Kidney (tissue), 13 donors: ENCODE measurements at regions not wholly inside any gene's neighbourhood (a gene's known extent, or its start where the extent isn't known, plus 50 kb on each side); places are given as distances from the start of the nearest gene placed in this dataset.
A peak's percentile ranks its signal among the peaks of the same experiment; 100 is the strongest.

ENCODE experiments used
- DNase-seq, 5 donors: peaks; one replicate each; pipeline ENCODE4 v3.0.0-alpha.2; 2013 to 2020
- FAIRE-seq: peaks from 2 replicates; lab custom pipeline; 2012; peaks lifted over from hg19 to GRCh38; lab: Jason Lieb, UNC
- H3K27ac ChIP-seq, 2 donors: one replicate each; pipeline ENCODE4 v1.7.0; 2013; ENCODE audit warnings: low read depth in 2 of 2, low read length in 2 of 2, inconsistent platforms in 1 of 2
- H3K27me3 ChIP-seq: one replicate; pipeline ENCODE4 v1.7.1; 2013; ENCODE audit warnings: low read length, inconsistent platforms; ENCODE audit not compliant: control insufficient read depth, insufficient read depth
- H3K36me3 ChIP-seq, 3 donors: one replicate each; pipeline versions ENCODE4 v1.7.0 to v1.7.1; 2013; ENCODE audit warnings: low read length in 3 of 3, control low read depth in 1 of 3, inconsistent platforms in 1 of 3; ENCODE audit not compliant: insufficient read depth in 3 of 3, control insufficient read depth in 2 of 3
- H3K4me1 ChIP-seq, 3 donors: one replicate each; pipeline versions ENCODE4 v1.7.0 to v1.7.1; 2013; ENCODE audit warnings: low read length in 3 of 3, inconsistent platforms in 1 of 3, low read depth in 1 of 3; ENCODE audit not compliant: control insufficient read depth in 2 of 3, insufficient read depth in 2 of 3
- H3K4me3 ChIP-seq, 3 donors: one replicate each; pipeline versions ENCODE4 v1.7.0 to v1.8.1; 2013; ENCODE audit warnings: low read length in 3 of 3, control low read depth in 1 of 3, inconsistent platforms in 1 of 3
- H3K9ac ChIP-seq, 3 donors: one replicate each; pipeline versions ENCODE4 v1.7.0 to v1.7.1; 2013; ENCODE audit warnings: low read length in 3 of 3, control low read depth in 1 of 3, inconsistent platforms in 1 of 3
- H3K9me3 ChIP-seq, 3 donors: one replicate each; pipeline versions ENCODE4 v1.7.0 to v1.7.1; 2013; ENCODE audit warnings: low read length in 3 of 3, control low read depth in 1 of 3, inconsistent platforms in 1 of 3; ENCODE audit not compliant: control insufficient read depth in 2 of 3, insufficient read depth in 1 of 3
- CTCF ChIP-seq: IDR thresholded peaks from 3 replicates; pipeline ENCODE4 v1.5.1; 2012; ENCODE audit warnings: mild to moderate bottlenecking, moderate library complexity, borderline replicate concordance; ENCODE audit not compliant: insufficient read depth; ENCODE audit errors: extremely low read depth
- intact Hi-C: fragments of 100-400 bp; cut with DNase I; formaldehyde crosslinking; loops from one replicate; pipeline ENCODE4 v1.11.1; 2022
- donor health status: control.
- donor health status: control.
- donor health status: control.
- donor health status: control.
- donor health status: control.
- donor health status: DM: yes; HTN: yes; CAD: no.
- donor health status: Normal renal cell carcinoma (clear cell type).

GRCh38 chr12:114954511-114955055, 270.6 kb upstream of the TBX3 start:
- no peaks in the 10 kb centered on the region for H3K4me1 ChIP-seq
- DNase-seq (no peak), FAIRE-seq (no peak)
- H3K27me3 ChIP-seq = no peaks in the 10 kb centered on the region
- H3K9me3 ChIP-seq = no peaks in the 10 kb centered on the region
- no peak overlapping the region for H3K4me3 ChIP-seq
- no peak overlapping the region for H3K27ac ChIP-seq
- H3K36me3 ChIP-seq = no peaks in the 10 kb centered on the region
- intact Hi-C loops = no loop called here
- no peak for TF ChIP-seq CTCF
- no peak overlapping the region for H3K9ac ChIP-seq

GRCh38 chr12:114952573-114953271, 268.7 kb upstream of the TBX3 start:
- no peak overlapping the region for H3K4me3 ChIP-seq
- intact Hi-C loops = no loop called here
- H3K27me3 ChIP-seq = no peaks in the 10 kb centered on the region
- DNase-seq = peak; percentile 54 to 89 (median 68)
- H3K27ac ChIP-seq = no peak overlapping the region
- TF ChIP-seq CTCF = no peak
- H3K9ac ChIP-seq = no peak overlapping the region
- H3K4me1 ChIP-seq = no peaks in the 10 kb centered on the region
- FAIRE-seq = no peak
- H3K36me3 ChIP-seq = no peaks in the 10 kb centered on the region
- H3K9me3 ChIP-seq = no peaks in the 10 kb centered on the region

- H3K27me3 ChIP-seq = no peaks in the 10 kb centered on the region
- no peaks in the 10 kb centered on the region for H3K4me1 ChIP-seq
- H3K36me3 ChIP-seq = no peaks in the 10 kb centered on the region
- intact Hi-C loops = no loop called here
- peak in 3 of 5 donors; percentile 18 to 43 (median 31) for DNase-seq
- H3K27ac ChIP-seq = no peak overlapping the region
- no peak for FAIRE-seq
- no peak overlapping the region for H3K9ac ChIP-seq
- H3K4me3 ChIP-seq = no peak overlapping the region
- H3K9me3 ChIP-seq = no peaks in the 10 kb centered on the region
- no peak for TF ChIP-seq CTCF
Measured at GRCh38 chr12:114949058-114949820, 265.3 kb upstream of the TBX3 start.
